Activated B cell treated with CpG ODN at 0.5 μM for 24 hours (primary cell): ENCODE measurements at regions not wholly inside any gene's neighbourhood (a gene's known extent, or its start where the extent isn't known, plus 50 kb on each side); places are given as distances from the start of the nearest gene placed in this dataset.
"Not testable (repeated sequence)": the region's sequence is repeated elsewhere in the genome, so short reads cannot be mapped to it uniquely, and the experiment has no call there.

ENCODE experiments used
- ATAC-seq: fragments of 200-7000 bp; cut with Tn5 transposase; one replicate; pipeline ENCODE4 v1.10.0; 2021; ENCODE audit warnings: low read depth, mild to moderate bottlenecking, moderate library complexity
- CTCF ChIA-PET: fragments of 350-600 bp; sonication (Branson Sonifier 250); formaldehyde crosslinking; loops from one replicate; lab custom pipeline; 2021; ENCODE audit warnings: antibody characterized with exemption; lab: Charles Lee
- POLR2A ChIA-PET: fragments of 350-600 bp; sonication (Branson Sonifier 250); formaldehyde crosslinking; loops from one replicate; lab custom pipeline; 2021; ENCODE audit warnings: antibody characterized with exemption; lab: Charles Lee
- DNase-seq: peaks from one replicate; pipeline ENCODE4 v3.0.0; 2022
- H3K27ac Mint-ChIP-seq: one replicate; pipeline ENCODE4 v1.8.0; 2020; ENCODE audit warnings: mixed read lengths
- H3K27me3 Mint-ChIP-seq: one replicate; pipeline ENCODE4 v1.8.0; 2021; ENCODE audit warnings: mixed read lengths
- H3K36me3 Mint-ChIP-seq: one replicate; pipeline ENCODE4 v1.8.0; 2021; ENCODE audit warnings: low read depth, mixed read lengths
- H3K4me1 Mint-ChIP-seq: one replicate; pipeline ENCODE4 v1.8.0; 2021; ENCODE audit warnings: mixed read lengths
- H3K4me3 Mint-ChIP-seq: one replicate; pipeline ENCODE4 v1.8.0; 2020; ENCODE audit warnings: mild to moderate bottlenecking, mixed read lengths
- H3K9me3 Mint-ChIP-seq: one replicate; pipeline ENCODE4 v1.8.0; 2020; ENCODE audit warnings: mixed read lengths
- intact Hi-C: fragments of 100-400 bp; cut with micrococcal nuclease; formaldehyde crosslinking; loops from one replicate; pipeline ENCODE4 v1.15.1; 2024

DNA sequence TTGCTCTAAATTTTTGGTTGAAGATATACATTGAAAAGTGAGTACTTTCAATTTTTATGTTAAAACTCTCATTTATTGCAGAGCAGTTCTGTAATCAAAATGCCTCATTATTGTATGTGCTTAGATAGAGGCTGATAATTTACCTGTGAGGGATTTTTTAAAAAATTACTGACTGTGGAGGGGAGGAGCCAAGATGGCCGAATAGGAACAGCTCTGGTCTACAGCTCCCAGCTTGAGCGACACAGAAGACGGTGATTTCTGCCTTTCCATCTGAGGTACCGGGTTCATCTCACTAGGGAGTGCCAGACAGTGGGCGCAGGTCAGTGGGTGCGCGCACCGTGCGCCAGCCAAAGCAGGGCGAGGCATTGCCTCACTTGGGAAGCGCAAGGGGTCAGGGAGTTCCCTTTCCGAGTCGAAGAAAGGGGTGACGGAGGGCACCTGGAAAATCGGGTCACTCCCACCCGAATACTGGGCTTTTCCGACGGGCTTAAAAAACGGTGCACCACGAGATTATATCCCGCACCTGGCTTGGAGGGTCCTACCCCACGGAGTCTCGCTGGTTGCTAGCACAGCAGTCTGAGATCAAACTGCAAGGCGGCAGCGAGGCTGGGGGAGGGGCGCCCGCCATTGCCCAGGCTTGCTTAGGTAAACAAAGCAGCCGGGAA, 89.4 kb downstream of the DDX11 start:
- H3K36me3 Mint-ChIP-seq = not testable (repeated sequence)

GRCh38 chr12:31174293-31174692, 100.6 kb downstream of the DDX11 start:
- intact Hi-C loops, H3K27ac Mint-ChIP-seq, H3K36me3 Mint-ChIP-seq, H3K4me1 Mint-ChIP-seq, DNase-seq, ATAC-seq, H3K4me3 Mint-ChIP-seq, CTCF ChIA-PET, POLR2A ChIA-PET, H3K9me3 Mint-ChIP-seq, H3K27me3 Mint-ChIP-seq: not testable (repeated sequence)

More for the DNA sequence above, 89.4 kb downstream of the DDX11 start:
- H3K9me3 Mint-ChIP-seq, ATAC-seq, H3K4me3 Mint-ChIP-seq, H3K27ac Mint-ChIP-seq, intact Hi-C loops, H3K27me3 Mint-ChIP-seq, DNase-seq, POLR2A ChIA-PET, CTCF ChIA-PET, H3K4me1 Mint-ChIP-seq: not testable (repeated sequence)

- H3K27me3 Mint-ChIP-seq, POLR2A ChIA-PET, H3K27ac Mint-ChIP-seq, H3K36me3 Mint-ChIP-seq, DNase-seq, CTCF ChIA-PET, H3K9me3 Mint-ChIP-seq, ATAC-seq, H3K4me3 Mint-ChIP-seq, intact Hi-C loops: not testable (repeated sequence)
- H3K4me1 Mint-ChIP-seq = peaks cover 16% of the 10 kb centered on the region
These were observed 103.9 kb downstream of the DDX11 start for GRCh38 chr12:31177514-31177913.

DNA sequence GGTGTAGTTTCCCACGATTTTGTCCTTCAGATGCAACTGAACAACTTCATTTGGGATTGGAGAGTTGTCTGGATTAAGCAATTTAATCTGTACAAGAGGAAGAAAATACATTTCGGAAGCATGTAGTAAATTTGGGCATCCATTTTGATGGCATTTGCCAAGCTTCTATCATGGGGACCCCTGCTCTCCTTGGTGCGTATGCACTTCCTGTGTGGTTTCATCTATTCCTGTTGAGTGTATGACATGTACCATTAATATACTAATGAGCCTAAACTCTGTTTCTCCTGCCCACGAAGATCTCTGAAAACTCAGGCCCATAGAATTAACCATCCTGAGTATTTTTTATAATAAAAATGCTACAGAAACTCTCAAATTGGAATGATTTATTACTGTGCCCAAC, 105.2 kb downstream of the DDX11 start:
- H3K4me3 Mint-ChIP-seq, CTCF ChIA-PET, H3K9me3 Mint-ChIP-seq, POLR2A ChIA-PET, H3K27me3 Mint-ChIP-seq, H3K36me3 Mint-ChIP-seq, intact Hi-C loops, H3K27ac Mint-ChIP-seq, DNase-seq: not testable (repeated sequence)
- peak; percentile 49 for ATAC-seq
- H3K4me1 Mint-ChIP-seq = peaks cover 16% of the 10 kb centered on the region

DNA sequence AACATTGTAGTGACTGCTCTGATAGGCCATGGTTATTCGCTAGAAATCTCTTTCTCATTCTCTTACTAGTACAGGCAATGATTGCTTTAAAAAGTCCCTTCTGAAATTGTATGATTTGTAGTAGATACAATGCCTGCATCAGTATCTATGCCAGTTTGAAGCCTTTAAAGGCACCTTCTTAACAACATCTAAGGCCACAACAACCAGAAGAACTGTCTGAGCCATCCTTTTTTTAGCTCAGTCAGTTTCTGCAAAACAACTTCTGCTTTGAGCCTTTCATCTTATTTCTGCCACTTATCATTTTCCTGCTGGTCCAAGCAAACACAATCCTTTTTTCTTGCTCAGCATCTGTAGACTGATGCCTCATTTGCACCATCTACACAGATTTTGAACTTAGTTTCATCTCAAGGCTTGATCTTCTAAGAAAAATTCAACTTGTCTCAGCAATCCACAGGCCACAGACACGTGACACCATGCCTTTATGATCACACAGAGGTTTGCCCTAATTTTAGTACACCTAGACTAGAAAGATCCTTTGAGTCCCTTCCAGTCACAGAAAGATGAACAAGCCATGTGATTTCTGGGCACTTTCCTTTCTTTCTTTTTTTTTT, 106.1 kb downstream of the DDX11 start:
- H3K9me3 Mint-ChIP-seq, DNase-seq, POLR2A ChIA-PET, intact Hi-C loops, H3K36me3 Mint-ChIP-seq, H3K27me3 Mint-ChIP-seq, H3K27ac Mint-ChIP-seq, ATAC-seq, CTCF ChIA-PET: not testable (repeated sequence)
- Mint-ChIP-seq H3K4me1 (peaks cover 16% of the 10 kb centered on the region), H3K4me3 (peak overlapping the region; percentile 37)

GRCh38 chr12:31182571-31182970, 108.9 kb downstream of the DDX11 start:
- H3K9me3 Mint-ChIP-seq, ATAC-seq, intact Hi-C loops, H3K4me3 Mint-ChIP-seq, DNase-seq, H3K27me3 Mint-ChIP-seq, H3K36me3 Mint-ChIP-seq, CTCF ChIA-PET, H3K27ac Mint-ChIP-seq, POLR2A ChIA-PET: not testable (repeated sequence)
- H3K4me1 Mint-ChIP-seq = peaks cover 16% of the 10 kb centered on the region

DNA sequence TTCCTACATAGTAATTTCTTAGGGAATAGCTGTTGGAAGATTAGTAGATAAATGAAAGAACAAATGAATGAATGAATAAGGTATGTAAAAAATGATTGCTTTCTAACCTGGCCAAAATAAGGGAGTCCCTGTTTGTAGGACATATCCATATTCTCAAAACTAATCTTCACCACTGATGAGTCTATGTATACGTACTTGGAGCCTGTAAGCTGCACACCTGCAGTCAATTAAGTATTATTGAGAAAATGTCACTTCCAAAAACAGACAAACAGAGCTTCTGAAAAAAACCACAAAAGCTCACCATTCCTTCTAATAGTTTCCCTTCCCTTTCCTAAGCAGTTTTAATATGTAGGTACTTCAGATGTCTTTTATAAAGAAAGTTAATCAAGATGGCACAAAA, 109.4 kb downstream of the DDX11 start:
- H3K27me3 Mint-ChIP-seq, DNase-seq, H3K4me3 Mint-ChIP-seq, H3K9me3 Mint-ChIP-seq, H3K36me3 Mint-ChIP-seq, POLR2A ChIA-PET, H3K27ac Mint-ChIP-seq, ATAC-seq, intact Hi-C loops, CTCF ChIA-PET: not testable (repeated sequence)
- H3K4me1 Mint-ChIP-seq = peaks cover 16% of the 10 kb centered on the region

GRCh38 chr12:31183899-31184298, 110.2 kb downstream of the DDX11 start:
- intact Hi-C loops, H3K27me3 Mint-ChIP-seq, ATAC-seq, POLR2A ChIA-PET, H3K27ac Mint-ChIP-seq, CTCF ChIA-PET, H3K9me3 Mint-ChIP-seq, DNase-seq, H3K4me3 Mint-ChIP-seq, H3K36me3 Mint-ChIP-seq: not testable (repeated sequence)
- H3K4me1 Mint-ChIP-seq = peaks cover 13% of the 10 kb centered on the region

GRCh38 chr12:31184667-31185066, 111.0 kb downstream of the DDX11 start:
- H3K27ac Mint-ChIP-seq, CTCF ChIA-PET, DNase-seq, H3K27me3 Mint-ChIP-seq, H3K36me3 Mint-ChIP-seq, intact Hi-C loops, POLR2A ChIA-PET, H3K9me3 Mint-ChIP-seq, H3K4me3 Mint-ChIP-seq, H3K4me1 Mint-ChIP-seq, ATAC-seq: not testable (repeated sequence)

- H3K4me3 Mint-ChIP-seq, POLR2A ChIA-PET, intact Hi-C loops, DNase-seq, ATAC-seq, H3K27me3 Mint-ChIP-seq, H3K4me1 Mint-ChIP-seq, H3K36me3 Mint-ChIP-seq, H3K9me3 Mint-ChIP-seq, H3K27ac Mint-ChIP-seq, CTCF ChIA-PET: not testable (repeated sequence)
These were observed 119.0 kb downstream of the DDX11 start for GRCh38 chr12:31192689-31193088.

- H3K9me3 Mint-ChIP-seq, ATAC-seq, H3K4me1 Mint-ChIP-seq, H3K27me3 Mint-ChIP-seq, H3K36me3 Mint-ChIP-seq, intact Hi-C loops, POLR2A ChIA-PET, DNase-seq, H3K27ac Mint-ChIP-seq, H3K4me3 Mint-ChIP-seq, CTCF ChIA-PET: not testable (repeated sequence)
These were observed 122.0 kb downstream of the DDX11 start for GRCh38 chr12:31195620-31196019.

GRCh38 chr12:31199476-31199875, 125.8 kb downstream of the DDX11 start:
- CTCF ChIA-PET, intact Hi-C loops, H3K4me3 Mint-ChIP-seq: not testable (repeated sequence)

More at GRCh38 chr12:31199476-31199875, 125.8 kb downstream of the DDX11 start:
- H3K9me3 Mint-ChIP-seq, H3K36me3 Mint-ChIP-seq, POLR2A ChIA-PET, H3K27ac Mint-ChIP-seq, ATAC-seq, H3K27me3 Mint-ChIP-seq, DNase-seq: not testable (repeated sequence)
- H3K4me1 Mint-ChIP-seq = peaks cover 10% of the 10 kb centered on the region
